NCI-H774 (cell line): ENCODE measurements at regions not wholly inside any gene's neighbourhood (a gene's known extent, or its start where the extent isn't known, plus 50 kb on each side); places are given as distances from the start of the nearest gene placed in this dataset.
"Not testable (repeated sequence)": the region's sequence is repeated elsewhere in the genome, so short reads cannot be mapped to it uniquely, and the experiment has no call there.

Experiments used
- DNase-seq: peaks from one replicate; lab custom pipeline; 2025; lab: John Stamatoyannopoulos, UW

GRCh38 chr3:152891678-152892077 is 56.7 kb downstream of the P2RY1 start:
- no peak for DNase-seq

GRCh38 chr3:152892446-152892845 is 57.5 kb downstream of the P2RY1 start:
- DNase-seq: no peak

GRCh38 chr3:152893647-152894046 is 58.7 kb downstream of the P2RY1 start:
- DNase-seq: no peak

GRCh38 chr3:152899306-152899705 is 64.4 kb downstream of the P2RY1 start:
- no peak for DNase-seq

GRCh38 chr3:152902141-152902669 is 67.3 kb downstream of the P2RY1 start:
- DNase-seq: no peak

GRCh38 chr3:152905631-152906030 is 70.7 kb downstream of the P2RY1 start:
- DNase-seq: no peak

- DNase-seq: no peak
Observed at GRCh38 chr3:152909180-152909883, 74.4 kb downstream of the P2RY1 start.

GRCh38 chr3:152910211-152910610 is 75.3 kb downstream of the P2RY1 start:
- DNase-seq: no peak

- DNase-seq: no peak
Observed at GRCh38 chr3:152910966-152911365, 76.0 kb downstream of the P2RY1 start.

- DNase-seq: not testable (repeated sequence)
Observed at GRCh38 chr3:152914743-152915142, 79.8 kb downstream of the P2RY1 start.

- no peak for DNase-seq
Observed at GRCh38 chr3:152915695-152916094, 80.8 kb downstream of the P2RY1 start.

- DNase-seq: no peak
Observed at GRCh38 chr3:152916753-152917279, 81.9 kb downstream of the P2RY1 start.

GRCh38 chr3:152921351-152921750 is 86.4 kb downstream of the P2RY1 start:
- no peak for DNase-seq

- no peak for DNase-seq
Observed at GRCh38 chr3:152922554-152922953, 87.6 kb downstream of the P2RY1 start.

GRCh38 chr3:152927131-152927530 is 92.2 kb downstream of the P2RY1 start:
- DNase-seq: no peak

- DNase-seq: no peak
Observed at GRCh38 chr3:152930516-152930915, 95.6 kb downstream of the P2RY1 start.

GRCh38 chr3:152937234-152937633 is 102.3 kb downstream of the P2RY1 start:
- no peak for DNase-seq

GRCh38 chr3:152938974-152939636 is 104.2 kb downstream of the P2RY1 start:
- no peak for DNase-seq

- no peak for DNase-seq
Observed at GRCh38 chr3:152941859-152942258, 106.9 kb downstream of the P2RY1 start.

GRCh38 chr3:152942366-152942765 is 107.4 kb downstream of the P2RY1 start:
- DNase-seq: no peak

GRCh38 chr3:152943645-152944044 is 108.7 kb downstream of the P2RY1 start:
- no peak for DNase-seq

- no peak for DNase-seq
Observed at GRCh38 chr3:152944671-152945070, 109.7 kb downstream of the P2RY1 start.

- no peak for DNase-seq
Observed at GRCh38 chr3:152945556-152945955, 110.6 kb downstream of the P2RY1 start.
